Breast epithelium (tissue), 3 donors: ENCODE measurements at regions not wholly inside any gene's neighbourhood (a gene's known extent, or its start where the extent isn't known, plus 50 kb on each side); places are given as distances from the start of the nearest gene placed in this dataset.

Experiments
- POLR2A ChIP-seq: fragments of 450-650 bp; IDR thresholded peaks from one replicate; pipeline ENCODE4 v1.6.1; 2016; ENCODE audit warnings: antibody characterized with exemption, mild to moderate bottlenecking, moderate library complexity
- POLR2AphosphoS5 ChIP-seq, 3 donors: sonication (generic); formaldehyde crosslinking; IDR thresholded peaks; one replicate each; pipeline ENCODE4 v1.6.1; 2017; ENCODE audit warnings: antibody characterized with exemption in 3 of 3
- TF ChIP-seq, protein P1 (sequence below), 3 donors: fragments of 450-650 bp; IDR thresholded peaks; one replicate each; pipeline ENCODE4 v1.5.1; 2016 to 2017; ENCODE audit warnings: antibody characterized with exemption in 3 of 3, mild to moderate bottlenecking in 3 of 3, moderate library complexity in 3 of 3

DNA sequence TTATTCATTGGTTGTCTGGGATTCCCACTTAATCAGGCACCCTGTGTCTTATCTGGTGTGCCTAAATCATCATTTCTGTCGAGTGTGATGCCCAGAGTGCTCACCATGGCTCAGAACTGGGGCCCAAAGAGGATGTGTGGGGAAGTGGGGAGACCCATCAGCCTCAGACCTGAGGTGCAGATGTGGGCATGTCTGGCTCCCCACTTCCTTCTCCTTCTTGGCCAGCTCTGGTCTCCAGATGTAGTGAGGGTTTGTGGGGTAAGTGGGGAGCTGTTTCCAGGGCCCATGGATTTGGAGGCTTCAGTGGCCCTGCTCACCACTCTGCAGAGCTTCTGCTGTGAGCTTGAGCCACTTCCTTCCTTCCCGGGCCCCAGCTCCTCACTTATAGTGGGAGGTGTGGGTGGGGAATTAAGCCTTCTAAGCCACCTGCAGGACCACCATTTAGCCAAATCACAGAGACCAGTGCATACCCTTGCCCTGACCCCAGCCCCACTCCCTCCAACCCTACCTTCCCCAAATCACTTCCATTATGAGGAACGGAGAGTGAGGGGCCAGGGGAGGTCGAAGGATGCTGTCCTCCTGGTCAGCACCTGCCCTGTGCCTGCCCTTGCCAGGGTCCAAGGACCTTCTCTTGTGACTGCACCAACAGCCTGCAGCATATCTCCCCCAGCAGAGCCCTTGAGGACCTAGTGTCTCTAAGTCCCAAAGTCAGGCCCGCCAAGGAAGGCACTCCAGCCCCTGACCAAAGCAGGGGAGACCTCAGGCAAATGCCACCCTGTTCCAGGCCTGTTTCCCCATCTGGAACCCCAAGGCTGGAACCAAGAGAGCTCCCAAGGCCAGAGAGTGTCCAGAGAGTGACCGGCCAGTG lies 278.2 kb upstream of the RTL1 start:
- TF ChIP-seq, protein P1, sequence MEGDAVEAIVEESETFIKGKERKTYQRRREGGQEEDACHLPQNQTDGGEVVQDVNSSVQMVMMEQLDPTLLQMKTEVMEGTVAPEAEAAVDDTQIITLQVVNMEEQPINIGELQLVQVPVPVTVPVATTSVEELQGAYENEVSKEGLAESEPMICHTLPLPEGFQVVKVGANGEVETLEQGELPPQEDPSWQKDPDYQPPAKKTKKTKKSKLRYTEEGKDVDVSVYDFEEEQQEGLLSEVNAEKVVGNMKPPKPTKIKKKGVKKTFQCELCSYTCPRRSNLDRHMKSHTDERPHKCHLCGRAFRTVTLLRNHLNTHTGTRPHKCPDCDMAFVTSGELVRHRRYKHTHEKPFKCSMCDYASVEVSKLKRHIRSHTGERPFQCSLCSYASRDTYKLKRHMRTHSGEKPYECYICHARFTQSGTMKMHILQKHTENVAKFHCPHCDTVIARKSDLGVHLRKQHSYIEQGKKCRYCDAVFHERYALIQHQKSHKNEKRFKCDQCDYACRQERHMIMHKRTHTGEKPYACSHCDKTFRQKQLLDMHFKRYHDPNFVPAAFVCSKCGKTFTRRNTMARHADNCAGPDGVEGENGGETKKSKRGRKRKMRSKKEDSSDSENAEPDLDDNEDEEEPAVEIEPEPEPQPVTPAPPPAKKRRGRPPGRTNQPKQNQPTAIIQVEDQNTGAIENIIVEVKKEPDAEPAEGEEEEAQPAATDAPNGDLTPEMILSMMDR (IDR thresholded peaks at IDR 0.05): no peak
- no peak for TF ChIP-seq POLR2AphosphoS5 (IDR thresholded peaks at IDR 0.05)
- no peak for TF ChIP-seq POLR2A
